ENCODE measurements at regions not wholly inside any gene's neighbourhood (a gene's known extent, or its start where the extent isn't known, plus 50 kb on each side); places are given as distances from the start of the nearest gene placed in this dataset.

GRCh38 chr1:81374481-81374880 is 426.3 kb upstream of the ADGRL2 start:
- Mint-ChIP-seq H3K9me3 (peaks cover 0 to 7% (median 2%) of the 10 kb centered on the region in 7 donors), H3K4me3 (no peak overlapping the region), H3K27ac (no peak overlapping the region), H3K36me3 (no peaks in the 10 kb centered on the region), H3K4me1 (no peaks in the 10 kb centered on the region), H3K27me3 (ENCODE audit: low read depth in 3 of 3) (peaks cover 0 to 3% (median 0%) of the 10 kb centered on the region in 3 donors)
- Histone ChIP-seq H3K4me2 (replicated peaks; ENCODE audit: extremely low read depth, low read length, poor library complexity, severe bottlenecking) (no peak overlapping the region), H2AFZ (ENCODE audit: insufficient read depth, low read depth, low read length, poor library complexity, severe bottlenecking) (no peak overlapping the region), H3K9me3 (replicated peaks in 1 of 2; ENCODE audit: control insufficient read depth in 1 of 2, insufficient read depth in 1 of 2, low read length in 2 of 2) (no peaks in the 10 kb centered on the region), H3K36me3 (replicated peaks in 1 of 2; ENCODE audit: control insufficient read depth in 1 of 2, insufficient read depth in 2 of 2, low read length in 2 of 2) (no peaks in the 10 kb centered on the region), H3K27ac (ENCODE audit: low read depth in 1 of 2, low read length in 2 of 2) (no peak overlapping the region), H3K79me2 (ENCODE audit: insufficient read depth, low read length) (no peaks in the 10 kb centered on the region), H3K9ac (ENCODE audit: insufficient read depth, low read length, poor library complexity, severe bottlenecking) (no peak overlapping the region), H3K4me1 (ENCODE audit: control insufficient read depth in 1 of 2, insufficient read depth in 2 of 2, low read length in 2 of 2) (no peaks in the 10 kb centered on the region), H3K27me3 (ENCODE audit: control insufficient read depth in 2 of 2, insufficient read depth in 2 of 2, low read length in 2 of 2) (no peaks in the 10 kb centered on the region), H4K20me1 (ENCODE audit: insufficient read depth, low read length) (no peaks in the 10 kb centered on the region), H3K4me3 (replicated peaks in 1 of 3; ENCODE audit: low read depth in 2 of 3, low read length in 3 of 3) (no peak overlapping the region)
- intact Hi-C loops (cut with micrococcal nuclease): no loop called here
- WGBS (ENCODE audit: insufficient coverage): 89% methylated on average over 4 of the region's 5 CpGs
- no peak for DNase-seq
- no peak for TF ChIP-seq CTCF (IDR thresholded peaks at IDR 0.05)

GRCh38 chr1:81371864-81372263 is 428.9 kb upstream of the ADGRL2 start:
- no peak overlapping the region for H3K4me2 ChIP-seq (replicated peaks; ENCODE audit: extremely low read depth, low read length, poor library complexity, severe bottlenecking)
- H2AFZ ChIP-seq (ENCODE audit: insufficient read depth, low read depth, low read length, poor library complexity, severe bottlenecking): no peak overlapping the region
- no peaks in the 10 kb centered on the region for H3K4me1 ChIP-seq (ENCODE audit: control insufficient read depth in 1 of 2, insufficient read depth in 2 of 2, low read length in 2 of 2)
- H3K79me2 ChIP-seq (ENCODE audit: insufficient read depth, low read length): no peaks in the 10 kb centered on the region
- H3K27ac ChIP-seq (ENCODE audit: low read depth in 1 of 2, low read length in 2 of 2): no peak overlapping the region
- H3K27me3 ChIP-seq (ENCODE audit: control insufficient read depth in 2 of 2, insufficient read depth in 2 of 2, low read length in 2 of 2): no peaks in the 10 kb centered on the region
- H3K9ac ChIP-seq (ENCODE audit: insufficient read depth, low read length, poor library complexity, severe bottlenecking): no peak overlapping the region
- H3K36me3 ChIP-seq (replicated peaks in 1 of 2; ENCODE audit: control insufficient read depth in 1 of 2, insufficient read depth in 2 of 2, low read length in 2 of 2): no peaks in the 10 kb centered on the region
- H3K27me3 Mint-ChIP-seq (ENCODE audit: low read depth in 3 of 3): peaks cover 0 to 4% (median 0%) of the 10 kb centered on the region in 3 donors
- no peak overlapping the region for H3K4me3 Mint-ChIP-seq
- H3K4me1 Mint-ChIP-seq: no peaks in the 10 kb centered on the region
- H3K4me3 ChIP-seq (replicated peaks in 1 of 3; ENCODE audit: low read depth in 2 of 3, low read length in 3 of 3): no peak overlapping the region
- no CpG with 5 or more reads among the region's 3 CpGs for WGBS (ENCODE audit: insufficient coverage)
- no peaks in the 10 kb centered on the region for H3K9me3 ChIP-seq (replicated peaks in 1 of 2; ENCODE audit: control insufficient read depth in 1 of 2, insufficient read depth in 1 of 2, low read length in 2 of 2)
- intact Hi-C loops (cut with micrococcal nuclease): no loop called here
- H3K36me3 Mint-ChIP-seq: no peaks in the 10 kb centered on the region
- H3K9me3 Mint-ChIP-seq: peaks cover 0 to 6% (median 4%) of the 10 kb centered on the region in 7 donors
- H4K20me1 ChIP-seq (ENCODE audit: insufficient read depth, low read length): no peaks in the 10 kb centered on the region
- no peak overlapping the region for H3K27ac Mint-ChIP-seq
- DNase-seq: no peak
- no peak for TF ChIP-seq CTCF (IDR thresholded peaks at IDR 0.05)
